Osteoblast (primary cell): ENCODE measurements at regions not wholly inside any gene's neighbourhood (a gene's known extent, or its start where the extent isn't known, plus 50 kb on each side); places are given as distances from the start of the nearest gene placed in this dataset.

ENCODE experiments used
- DNase-seq: peaks from one replicate; pipeline ENCODE4 v3.0.0; 2011; ENCODE audit warnings: low spot score, mixed read lengths; ENCODE audit not compliant: insufficient read length; ENCODE audit errors: missing footprints
- H2AFZ ChIP-seq: 2 replicates; pipeline ENCODE4 v1.6.0; 2011; ENCODE audit warnings: mild to moderate bottlenecking, low read length
- H3K27ac ChIP-seq: 2 replicates; pipeline ENCODE4 v1.5.1; 2011; ENCODE audit warnings: mild to moderate bottlenecking, low read depth, low read length, moderate library complexity
- H3K27me3 ChIP-seq: 2 replicates; pipeline ENCODE4 v1.6.0; 2012; ENCODE audit warnings: mild to moderate bottlenecking, control low read depth, inconsistent platforms, low read length, moderate library complexity; ENCODE audit not compliant: insufficient read depth
- H3K36me3 ChIP-seq: 2 replicates; pipeline ENCODE4 v1.5.1; 2011; ENCODE audit warnings: mild to moderate bottlenecking, low read length, control low read depth, moderate library complexity; ENCODE audit not compliant: insufficient read depth
- H3K4me1 ChIP-seq: 2 replicates; pipeline ENCODE4 v1.5.1; 2011; ENCODE audit warnings: mild to moderate bottlenecking, low read length, control low read depth, moderate library complexity; ENCODE audit not compliant: insufficient read depth
- H3K4me2 ChIP-seq: 2 replicates; pipeline ENCODE4 v1.6.0; 2011; ENCODE audit warnings: mild to moderate bottlenecking, low read length; ENCODE audit not compliant: insufficient read depth
- H3K4me3 ChIP-seq: fragments of 200-600 bp; sonication (generic); 3 replicates; pipeline ENCODE4 v1.5.1; 2012; ENCODE audit warnings: mild to moderate bottlenecking, low read length, inconsistent platforms; ENCODE audit not compliant: insufficient read depth
- H3K79me2 ChIP-seq: 2 replicates; pipeline ENCODE4 v1.6.0; 2012; ENCODE audit warnings: mild to moderate bottlenecking, low read length, control low read depth, inconsistent platforms; ENCODE audit not compliant: insufficient read depth
- H3K9me3 ChIP-seq: 2 replicates; pipeline ENCODE4 v1.5.1; 2011; ENCODE audit warnings: low read depth, low read length, control low read depth
- H4K20me1 ChIP-seq: 2 replicates; pipeline ENCODE4 v1.6.0; 2012; ENCODE audit warnings: mild to moderate bottlenecking, low read length, control low read depth; ENCODE audit not compliant: insufficient read depth
- TF ChIP-seq, protein P1 (sequence below): IDR thresholded peaks from 2 replicates; pipeline ENCODE4 v1.5.1; 2011; ENCODE audit warnings: mild to moderate bottlenecking, low read depth, low read length, moderate library complexity; ENCODE audit errors: extremely low read depth

DNA sequence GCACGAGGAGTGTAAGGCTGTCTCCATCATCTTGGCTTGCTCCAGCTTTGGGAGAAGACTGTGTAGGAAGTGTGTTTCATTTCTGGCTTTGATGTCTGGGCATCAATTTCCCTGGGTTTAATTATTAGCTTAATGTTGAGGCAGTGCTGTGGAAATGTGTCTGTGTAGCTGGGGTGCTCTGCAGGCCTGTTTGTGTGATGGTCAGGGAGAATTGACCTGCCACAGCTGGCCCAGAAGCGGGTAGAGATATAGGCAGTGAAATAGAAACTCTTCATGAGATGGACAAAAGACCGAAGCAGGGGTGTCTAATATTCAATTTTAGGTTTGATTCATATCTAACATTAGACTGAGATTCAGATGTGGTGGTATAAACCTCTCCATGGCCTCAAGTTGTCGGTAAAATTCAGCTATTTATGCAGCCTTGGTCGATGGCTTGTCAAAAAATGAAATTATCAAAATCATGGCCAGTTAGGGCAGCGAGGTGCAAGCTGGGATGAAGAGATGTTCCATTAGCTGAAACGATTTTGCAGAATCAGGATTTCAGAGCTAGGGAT, 95.3 kb upstream of the SNX9 start:
- peaks cover 18% of the 10 kb centered on the region for H3K27me3 ChIP-seq
- H3K9me3 ChIP-seq = no peaks in the 10 kb centered on the region
- H3K36me3 ChIP-seq = no peaks in the 10 kb centered on the region
- H3K4me2 ChIP-seq = no peak overlapping the region
- DNase-seq = no peak
- H3K79me2 ChIP-seq = no peaks in the 10 kb centered on the region
- H3K27ac ChIP-seq = no peak overlapping the region
- TF ChIP-seq, protein P1, sequence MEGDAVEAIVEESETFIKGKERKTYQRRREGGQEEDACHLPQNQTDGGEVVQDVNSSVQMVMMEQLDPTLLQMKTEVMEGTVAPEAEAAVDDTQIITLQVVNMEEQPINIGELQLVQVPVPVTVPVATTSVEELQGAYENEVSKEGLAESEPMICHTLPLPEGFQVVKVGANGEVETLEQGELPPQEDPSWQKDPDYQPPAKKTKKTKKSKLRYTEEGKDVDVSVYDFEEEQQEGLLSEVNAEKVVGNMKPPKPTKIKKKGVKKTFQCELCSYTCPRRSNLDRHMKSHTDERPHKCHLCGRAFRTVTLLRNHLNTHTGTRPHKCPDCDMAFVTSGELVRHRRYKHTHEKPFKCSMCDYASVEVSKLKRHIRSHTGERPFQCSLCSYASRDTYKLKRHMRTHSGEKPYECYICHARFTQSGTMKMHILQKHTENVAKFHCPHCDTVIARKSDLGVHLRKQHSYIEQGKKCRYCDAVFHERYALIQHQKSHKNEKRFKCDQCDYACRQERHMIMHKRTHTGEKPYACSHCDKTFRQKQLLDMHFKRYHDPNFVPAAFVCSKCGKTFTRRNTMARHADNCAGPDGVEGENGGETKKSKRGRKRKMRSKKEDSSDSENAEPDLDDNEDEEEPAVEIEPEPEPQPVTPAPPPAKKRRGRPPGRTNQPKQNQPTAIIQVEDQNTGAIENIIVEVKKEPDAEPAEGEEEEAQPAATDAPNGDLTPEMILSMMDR = no peak
- H2AFZ ChIP-seq = no peak overlapping the region
- no peaks in the 10 kb centered on the region for H4K20me1 ChIP-seq
- no peaks in the 10 kb centered on the region for H3K4me1 ChIP-seq
- H3K4me3 ChIP-seq = no peak overlapping the region

- Histone ChIP-seq H3K9me3 (no peaks in the 10 kb centered on the region), H3K36me3 (no peaks in the 10 kb centered on the region), H3K79me2 (no peaks in the 10 kb centered on the region), H3K27ac (no peak overlapping the region), H3K27me3 (peaks cover 17% of the 10 kb centered on the region), H3K4me3 (no peak overlapping the region), H3K4me2 (no peak overlapping the region), H3K4me1 (no peaks in the 10 kb centered on the region), H4K20me1 (no peaks in the 10 kb centered on the region), H2AFZ (no peak overlapping the region)
- TF ChIP-seq, protein P1 = no peak
- DNase-seq = no peak
Observed at GRCh38 chr6:157728183-157728881, 94.7 kb upstream of the SNX9 start.

DNA sequence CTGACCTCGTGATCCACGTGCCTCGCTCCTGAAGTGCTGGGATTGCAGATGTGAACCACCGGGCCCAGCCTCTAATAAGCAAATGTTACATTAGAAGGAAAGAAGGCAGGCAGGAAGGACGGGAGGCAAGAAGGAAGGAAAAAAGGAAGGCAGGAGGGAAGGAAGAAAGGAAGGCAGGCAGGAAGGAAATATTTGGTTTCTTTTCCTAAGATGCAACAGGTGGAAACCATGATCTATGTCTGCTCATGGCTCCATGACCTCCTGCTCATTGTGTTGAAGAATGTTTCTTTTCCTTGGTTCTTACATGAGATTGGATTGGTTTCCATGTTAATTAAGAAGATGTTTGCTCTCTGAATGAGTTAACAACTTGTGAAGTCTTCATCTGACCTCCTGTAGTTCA, 91.8 kb upstream of the SNX9 start:
- H3K27ac ChIP-seq = no peak overlapping the region
- no peaks in the 10 kb centered on the region for H4K20me1 ChIP-seq
- TF ChIP-seq, protein P1 = no peak
- H3K4me3 ChIP-seq = no peak overlapping the region
- no peaks in the 10 kb centered on the region for H3K4me1 ChIP-seq
- no peak overlapping the region for H2AFZ ChIP-seq
- no peaks in the 10 kb centered on the region for H3K9me3 ChIP-seq
- no peak overlapping the region for H3K4me2 ChIP-seq
- no peaks in the 10 kb centered on the region for H3K79me2 ChIP-seq
- DNase-seq = no peak
- H3K27me3 ChIP-seq = peaks cover 3% of the 10 kb centered on the region
- H3K36me3 ChIP-seq = no peaks in the 10 kb centered on the region

DNA sequence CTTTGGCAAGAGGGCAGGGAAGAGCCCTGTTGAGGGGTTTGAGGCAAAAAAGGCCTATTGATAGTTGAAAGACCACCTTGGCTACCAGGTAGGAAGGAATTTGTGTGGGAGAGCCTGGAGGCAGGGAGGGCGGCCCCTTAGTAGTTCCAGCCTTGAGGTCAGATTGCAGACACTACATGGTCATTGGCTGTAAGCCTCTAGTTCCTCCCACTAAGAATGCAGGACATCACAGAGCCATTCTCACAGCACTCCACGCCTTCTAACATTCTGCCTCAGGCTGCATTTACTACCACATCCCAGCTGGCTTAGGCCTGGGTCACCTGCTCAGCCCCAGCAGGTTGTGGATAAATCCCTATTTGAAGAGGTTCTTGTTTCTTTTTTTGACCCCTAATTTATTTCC, 91.0 kb upstream of the SNX9 start:
- Histone ChIP-seq H3K36me3 (no peaks in the 10 kb centered on the region), H3K4me2 (no peak overlapping the region), H4K20me1 (no peaks in the 10 kb centered on the region), H3K9me3 (no peaks in the 10 kb centered on the region), H3K27ac (no peak overlapping the region), H3K79me2 (no peaks in the 10 kb centered on the region), H2AFZ (no peak overlapping the region), H3K4me1 (no peaks in the 10 kb centered on the region), H3K4me3 (no peak overlapping the region), H3K27me3 (peaks cover 3% of the 10 kb centered on the region)
- TF ChIP-seq, protein P1 = no peak
- no peak for DNase-seq
